ENCODE measurements at regions not wholly inside any gene's neighbourhood (a gene's known extent, or its start where the extent isn't known, plus 50 kb on each side); places are given as distances from the start of the nearest gene placed in this dataset.

DNA sequence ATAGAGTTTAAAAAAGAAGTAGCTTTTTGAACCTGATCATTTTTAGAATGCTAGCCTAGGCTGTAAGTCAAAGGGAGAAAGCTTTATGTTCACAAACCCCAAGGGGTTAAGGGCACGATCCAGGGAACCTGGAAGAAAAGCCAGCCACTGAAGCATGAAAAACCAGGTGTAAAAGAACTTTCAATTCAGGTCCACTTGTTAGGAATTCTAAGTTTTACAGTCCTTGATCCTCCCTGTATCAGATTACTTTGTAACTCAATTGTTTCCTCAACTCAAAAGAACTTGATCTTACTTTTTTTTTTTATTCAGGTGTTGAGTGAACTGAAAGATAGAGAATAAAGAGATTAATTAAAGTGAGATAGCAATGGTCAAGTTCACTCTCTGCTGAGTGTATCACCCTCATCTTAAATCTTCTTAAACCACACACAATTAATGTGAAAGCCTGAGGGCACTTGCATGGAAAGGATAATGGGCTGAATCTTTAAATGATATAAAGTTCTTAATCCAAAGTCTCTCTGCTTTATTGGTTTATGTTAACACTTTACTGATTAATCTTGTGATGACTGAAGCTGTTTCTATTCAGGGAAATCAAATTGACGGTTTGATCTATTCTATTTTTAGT, 672.2 kb upstream of the LRRN3 start:
- TF ChIP-seq, protein P1, sequence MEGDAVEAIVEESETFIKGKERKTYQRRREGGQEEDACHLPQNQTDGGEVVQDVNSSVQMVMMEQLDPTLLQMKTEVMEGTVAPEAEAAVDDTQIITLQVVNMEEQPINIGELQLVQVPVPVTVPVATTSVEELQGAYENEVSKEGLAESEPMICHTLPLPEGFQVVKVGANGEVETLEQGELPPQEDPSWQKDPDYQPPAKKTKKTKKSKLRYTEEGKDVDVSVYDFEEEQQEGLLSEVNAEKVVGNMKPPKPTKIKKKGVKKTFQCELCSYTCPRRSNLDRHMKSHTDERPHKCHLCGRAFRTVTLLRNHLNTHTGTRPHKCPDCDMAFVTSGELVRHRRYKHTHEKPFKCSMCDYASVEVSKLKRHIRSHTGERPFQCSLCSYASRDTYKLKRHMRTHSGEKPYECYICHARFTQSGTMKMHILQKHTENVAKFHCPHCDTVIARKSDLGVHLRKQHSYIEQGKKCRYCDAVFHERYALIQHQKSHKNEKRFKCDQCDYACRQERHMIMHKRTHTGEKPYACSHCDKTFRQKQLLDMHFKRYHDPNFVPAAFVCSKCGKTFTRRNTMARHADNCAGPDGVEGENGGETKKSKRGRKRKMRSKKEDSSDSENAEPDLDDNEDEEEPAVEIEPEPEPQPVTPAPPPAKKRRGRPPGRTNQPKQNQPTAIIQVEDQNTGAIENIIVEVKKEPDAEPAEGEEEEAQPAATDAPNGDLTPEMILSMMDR (IDR thresholded peaks at IDR 0.05; ENCODE audit: low read depth, low read length, poor library complexity, severe bottlenecking): no peak
- no peak for TF ChIP-seq EZH2phosphoT487 (IDR thresholded peaks at IDR 0.05; ENCODE audit: borderline replicate concordance, low read length)
